HepG2 (cell line): ENCODE measurements at regions not wholly inside any gene's neighbourhood (a gene's known extent, or its start where the extent isn't known, plus 50 kb on each side); places are given as distances from the start of the nearest gene placed in this dataset.

Experiments
- DNMT1 ChIP-seq: sonication (generic); formaldehyde crosslinking; IDR thresholded peaks from 2 replicates; pipeline ENCODE4 v1.5.1; 2020; ENCODE audit warnings: mild to moderate bottlenecking, missing genetic modification reagents
- GMEB1 ChIP-seq: sonication (generic); formaldehyde crosslinking; IDR thresholded peaks from 2 replicates; pipeline ENCODE4 v1.5.1; 2020; ENCODE audit warnings: missing genetic modification reagents, mild to moderate bottlenecking, borderline replicate concordance
- HOXA9 ChIP-seq: sonication (generic); formaldehyde crosslinking; IDR thresholded peaks from 2 replicates; pipeline ENCODE4 v1.8.1; 2022; ENCODE audit warnings: missing genetic modification reagents, mild to moderate bottlenecking, moderate library complexity, borderline replicate concordance
- ISL2 ChIP-seq: sonication (generic); formaldehyde crosslinking; IDR thresholded peaks from 2 replicates; pipeline ENCODE4 v1.5.0; 2020; ENCODE audit warnings: missing genetic modification reagents
- KDM5B ChIP-seq: sonication (generic); formaldehyde crosslinking; IDR thresholded peaks from 2 replicates; pipeline ENCODE4 v1.4.0; 2020; ENCODE audit warnings: missing genetic modification reagents, mild to moderate bottlenecking, borderline replicate concordance
- MAFG ChIP-seq: sonication (generic); formaldehyde crosslinking; IDR thresholded peaks from 2 replicates; pipeline ENCODE4 v1.5.1; 2020; ENCODE audit warnings: mild to moderate bottlenecking, missing genetic modification reagents
- MZF1 ChIP-seq: sonication (generic); formaldehyde crosslinking; IDR thresholded peaks from 2 replicates; pipeline ENCODE4 v1.8.1; 2023; ENCODE audit warnings: mild to moderate bottlenecking, missing genetic modification reagents, borderline replicate concordance
- NFYC ChIP-seq: IDR thresholded peaks from 2 replicates; pipeline ENCODE4 v1.6.1; 2016; ENCODE audit warnings: missing genetic modification reagents, missing compliant biosample characterization
- PAF1 ChIP-seq: IDR thresholded peaks from 2 replicates; pipeline ENCODE4 v1.6.1; 2016; ENCODE audit warnings: missing genetic modification reagents, missing compliant biosample characterization
- POGZ ChIP-seq: sonication (generic); formaldehyde crosslinking; IDR thresholded peaks from 2 replicates; pipeline ENCODE4 v1.4.0; 2020; ENCODE audit warnings: mild to moderate bottlenecking, missing genetic modification reagents
- RORA ChIP-seq: sonication (generic); formaldehyde crosslinking; IDR thresholded peaks from 2 replicates; pipeline ENCODE4 v1.5.0; 2020; ENCODE audit warnings: mild to moderate bottlenecking, missing genetic modification reagents, moderate library complexity
- SALL2 ChIP-seq: sonication (generic); formaldehyde crosslinking; IDR thresholded peaks from 2 replicates; pipeline ENCODE4 v1.8.1; 2023; ENCODE audit warnings: mild to moderate bottlenecking, missing genetic modification reagents, inconsistent platforms
- SATB2 ChIP-seq: sonication (generic); formaldehyde crosslinking; IDR thresholded peaks from 2 replicates; pipeline ENCODE4 v1.5.0; 2020; ENCODE audit warnings: missing genetic modification reagents
- SIX1 ChIP-seq: sonication (generic); formaldehyde crosslinking; IDR thresholded peaks from 2 replicates; pipeline ENCODE4 v1.4.0; 2020; ENCODE audit warnings: missing genetic modification reagents, borderline replicate concordance
- SRSF4 ChIP-seq: fragments of 200-400 bp; formaldehyde crosslinking; IDR thresholded peaks from one replicate; pipeline ENCODE4 v1.6.1; 2018; ENCODE audit warnings: mild to moderate bottlenecking, low read depth, low read length, moderate library complexity; ENCODE audit not compliant: poor library complexity, severe bottlenecking
- SUZ12 ChIP-seq: fragments of 150-350 bp; IDR thresholded peaks from 2 replicates; pipeline ENCODE4 v1.6.1; 2014; ENCODE audit warnings: low read depth, low read length
- TBX2 ChIP-seq: sonication (generic); formaldehyde crosslinking; IDR thresholded peaks from 2 replicates; pipeline ENCODE4 v1.5.0; 2020; ENCODE audit warnings: missing genetic modification reagents, mild to moderate bottlenecking, borderline replicate concordance
- THAP9 ChIP-seq: sonication (generic); formaldehyde crosslinking; IDR thresholded peaks from 2 replicates; pipeline ENCODE4; 2020; ENCODE audit warnings: missing genetic modification reagents, mild to moderate bottlenecking, borderline replicate concordance
- ZFP37 ChIP-seq: sonication (generic); formaldehyde crosslinking; IDR thresholded peaks from 2 replicates; pipeline ENCODE4 v1.4.0; 2020; ENCODE audit warnings: missing genetic modification reagents, borderline replicate concordance
- ZNF10 ChIP-seq: sonication (generic); formaldehyde crosslinking; IDR thresholded peaks from 2 replicates; pipeline ENCODE4 v1.4.0; 2020; ENCODE audit warnings: mild to moderate bottlenecking, low read depth, missing genetic modification reagents, borderline replicate concordance
- ZNF296 ChIP-seq: sonication (generic); formaldehyde crosslinking; conservative IDR thresholded peaks from 2 replicates; pipeline ENCODE4 v1.5.0; 2020; ENCODE audit warnings: mild to moderate bottlenecking, missing genetic modification reagents
- ZNF496 ChIP-seq: sonication (generic); formaldehyde crosslinking; IDR thresholded peaks from 2 replicates; pipeline ENCODE4 v1.8.1; 2023; ENCODE audit warnings: mild to moderate bottlenecking, moderate library complexity, missing genetic modification reagents; ENCODE audit not compliant: insufficient replicate concordance
- ZNF564 ChIP-seq: sonication (generic); formaldehyde crosslinking; IDR thresholded peaks from 2 replicates; pipeline ENCODE4 v1.8.1; 2023; ENCODE audit warnings: mild to moderate bottlenecking, missing genetic modification reagents
- ZNF678 ChIP-seq: sonication (generic); formaldehyde crosslinking; IDR thresholded peaks from 2 replicates; pipeline ENCODE4 v1.4.0; 2020; ENCODE audit warnings: mild to moderate bottlenecking, missing genetic modification reagents
- ZNF781 ChIP-seq: sonication (generic); formaldehyde crosslinking; IDR thresholded peaks from 2 replicates; pipeline ENCODE4 v1.5.1; 2020; ENCODE audit warnings: borderline replicate concordance, mild to moderate bottlenecking, missing genetic modification reagents; ENCODE audit errors: not compliant biosample characterization
- ZNF784 ChIP-seq: sonication (generic); formaldehyde crosslinking; IDR thresholded peaks from 2 replicates; pipeline ENCODE4 v1.5.1; 2020; ENCODE audit warnings: missing genetic modification reagents, mild to moderate bottlenecking, borderline replicate concordance

GRCh38 chr4:114287079-114287696 is 307.7 kb upstream of the ARSJ start (continued):
- TF ChIP-seq SUZ12 (no peak), DNMT1 (CRISPR knock-in tag) (no peak), ZFP37 (CRISPR knock-in tag) (no peak), NFYC (CRISPR knock-in tag) (no peak), ISL2 (CRISPR knock-in tag) (0 out of 2 replicates have a peak, but pooled peaks have one; percentile 14), ZNF784 (CRISPR knock-in tag) (0 out of 2 replicates have a peak, but pooled peaks have one; percentile 26), ZNF781 (CRISPR knock-in tag) (no peak), ZNF496 (CRISPR knock-in tag) (no peak), SALL2 (no peak), ZNF10 (CRISPR knock-in tag) (no peak), GMEB1 (CRISPR knock-in tag) (no peak), MZF1 (CRISPR knock-in tag) (no peak), ZNF564 (CRISPR knock-in tag) (no peak), RORA (CRISPR knock-in tag) (no peak), SRSF4 (no peak), HOXA9 (CRISPR knock-in tag) (no peak), ZNF678 (CRISPR knock-in tag) (no peak), TBX2 (CRISPR knock-in tag) (peak; percentile 49; the same call in 1 of the 2 replicates), SIX1 (no peak), PAF1 (CRISPR knock-in tag) (no peak), ZNF296 (CRISPR knock-in tag) (no peak), POGZ (CRISPR knock-in tag) (peak; percentile 78), SATB2 (CRISPR knock-in tag) (no peak), THAP9 (CRISPR knock-in tag) (no peak), KDM5B (CRISPR knock-in tag) (no peak), MAFG (CRISPR knock-in tag) (no peak)
